Endothelial cell of umbilical vein (primary cell): ENCODE measurements at regions not wholly inside any gene's neighbourhood (a gene's known extent, or its start where the extent isn't known, plus 50 kb on each side); places are given as distances from the start of the nearest gene placed in this dataset.

ENCODE experiments used
- BruUV-seq: library from RNA; stranded (reverse); fragments of 400-500 nt; replicated peaks from 2 replicates; lab custom pipeline; 2021; lab: Mats Ljungman, UMichigan
- CTCF ChIA-PET: fragments of 300-600, 350-600 bp; sonication (Branson Sonifier 250); formaldehyde crosslinking; loops from one replicate; lab custom pipeline; 2021; ENCODE audit warnings: antibody characterized with exemption, inconsistent platforms; lab: Charles Lee
- POLR2A ChIA-PET: fragments of 300-600, 350-600 bp; sonication (Branson Sonifier 250); formaldehyde crosslinking; loops from one replicate; lab custom pipeline; 2021; ENCODE audit warnings: antibody characterized with exemption, inconsistent platforms; lab: Charles Lee
- DNase-seq: peaks from one replicate; pipeline ENCODE4 v3.0.0-alpha.2; 2011; ENCODE audit warnings: low read depth, low spot score
- FAIRE-seq: peaks from 2 replicates; lab custom pipeline; 2011; peaks lifted over from hg19 to GRCh38; lab: Jason Lieb, UNC
- H2AFZ ChIP-seq: 2 replicates; pipeline ENCODE4 v1.6.0; 2012; ENCODE audit warnings: low read depth, low read length, control low read depth, inconsistent platforms
- H3K27ac ChIP-seq: 2 replicates; pipeline ENCODE4 v1.5.1; 2011; ENCODE audit warnings: low read depth, mild to moderate bottlenecking, control low read depth, low read length, moderate library complexity; ENCODE audit not compliant: insufficient read depth
- H3K27me3 ChIP-seq, 2 experiments: 2 replicates each; pipeline versions ENCODE4 v1.6.0 to v1.6.1; 2011; ENCODE audit warnings: low read length in 2 of 2, mixed read lengths in 1 of 2; ENCODE audit not compliant: control insufficient read depth in 2 of 2, insufficient read depth in 2 of 2
- H3K36me3 ChIP-seq, 2 experiments: 2 replicates in 1 of 2; 3 replicates in 1 of 2; pipeline ENCODE4 v1.5.1; 2011; ENCODE audit warnings: low read length in 2 of 2, mild to moderate bottlenecking in 1 of 2, moderate library complexity in 1 of 2; ENCODE audit not compliant: control insufficient read depth in 2 of 2, insufficient read depth in 2 of 2; ENCODE audit errors: extremely low read depth in 1 of 2
- H3K4me1 ChIP-seq: 3 replicates; pipeline ENCODE4 v1.5.1; 2011; ENCODE audit warnings: mild to moderate bottlenecking, low read length; ENCODE audit not compliant: control insufficient read depth, insufficient read depth; ENCODE audit errors: extremely low read depth
- H3K4me2 ChIP-seq: 2 replicates; pipeline ENCODE4 v1.6.1; 2011; ENCODE audit warnings: low read length, control low read depth, mixed read lengths; ENCODE audit not compliant: insufficient read depth
- H3K4me3 ChIP-seq, 3 experiments: fragments of 200-600 bp in 1 of 3; sonication (generic), shearing (Covaris generic) in 1 of 3; replicated peaks in 1 of 3; 2 replicates each; pipeline ENCODE4 v1.5.1; 2011 to 2016; ENCODE audit warnings: control low read depth in 3 of 3, low read length in 3 of 3, mild to moderate bottlenecking in 2 of 3, inconsistent platforms in 1 of 3, low read depth in 1 of 3, moderate library complexity in 1 of 3; ENCODE audit not compliant: insufficient read depth in 1 of 3
- H3K79me2 ChIP-seq: 2 replicates; pipeline ENCODE4 v1.6.0; 2012; ENCODE audit warnings: low read length, inconsistent platforms; ENCODE audit not compliant: control insufficient read depth, insufficient read depth
- H3K9ac ChIP-seq: replicated peaks from 2 replicates; pipeline ENCODE3; 2011; ENCODE audit warnings: low read length, control low read depth; ENCODE audit not compliant: insufficient read depth; ENCODE audit errors: extremely low read depth
- H3K9me1 ChIP-seq: replicated peaks from 3 replicates; pipeline ENCODE4 v1.6.0; 2011; ENCODE audit warnings: mild to moderate bottlenecking, low read length; ENCODE audit not compliant: control insufficient read depth, insufficient read depth; ENCODE audit errors: extremely low read depth
- H3K9me3 ChIP-seq: replicated peaks from 2 replicates; pipeline ENCODE4 v1.5.1; 2012; ENCODE audit warnings: low read length, inconsistent platforms; ENCODE audit not compliant: control insufficient read depth, insufficient read depth
- H4K20me1 ChIP-seq: replicated peaks from 2 replicates; pipeline ENCODE3; 2011; ENCODE audit warnings: mild to moderate bottlenecking, low read length; ENCODE audit not compliant: control insufficient read depth, insufficient read depth; ENCODE audit errors: extremely low read depth
- EZH2 ChIP-seq: IDR thresholded peaks from 2 replicates; pipeline ENCODE4 v1.6.1; 2012; ENCODE audit warnings: borderline replicate concordance, low read depth, mild to moderate bottlenecking, moderate library complexity, low read length, inconsistent platforms; ENCODE audit not compliant: severe bottlenecking
- FOS ChIP-seq: IDR thresholded peaks from 2 replicates; pipeline ENCODE4 v1.6.1; 2011; ENCODE audit warnings: mild to moderate bottlenecking, low read length, moderate library complexity, borderline replicate concordance; ENCODE audit not compliant: insufficient read depth
- GATA2 ChIP-seq: IDR thresholded peaks from 2 replicates; pipeline ENCODE4 v1.7.0; 2011; ENCODE audit warnings: low read depth, mild to moderate bottlenecking, moderate library complexity, mixed read lengths, low read length; ENCODE audit not compliant: insufficient read length, insufficient read depth
- JUN ChIP-seq: IDR thresholded peaks from 2 replicates; pipeline ENCODE4 v1.6.1; 2011; ENCODE audit warnings: borderline replicate concordance, low read depth; ENCODE audit not compliant: insufficient read length, insufficient read depth
- MYC ChIP-seq: IDR thresholded peaks from one replicate; pipeline ENCODE4 v1.6.1; 2011; ENCODE audit warnings: mild to moderate bottlenecking, low read depth, low read length
- POLR2A ChIP-seq: IDR thresholded peaks from 2 replicates; pipeline ENCODE4 v1.6.1; 2012; ENCODE audit warnings: low read depth, mild to moderate bottlenecking, control low read depth, low read length
- POLR2AphosphoS5 ChIP-seq: IDR thresholded peaks from 2 replicates; pipeline ENCODE4 v1.6.1; 2012; ENCODE audit warnings: low read depth, mild to moderate bottlenecking, control low read depth, low read length, moderate library complexity; ENCODE audit not compliant: insufficient read depth
- dilution Hi-C: fragments of 300-500 bp; cut with MboI; formaldehyde crosslinking; loops from one replicate; pipeline ENCODE4 v1.15.0; 2019; ENCODE audit warnings: low sequenced_read_pairs; ENCODE audit not compliant: extremely low pct_ligation_motif_present
- intact Hi-C: fragments of 100-400 bp; cut with micrococcal nuclease; formaldehyde crosslinking; loops from one replicate; pipeline ENCODE4 v1.10.0; 2022
- TF ChIP-seq, protein P1 (sequence below), 2 donors: IDR thresholded peaks; 1 replicate in 1 of 2; 2 replicates in 1 of 2; pipeline ENCODE4 v1.5.1; 2011; ENCODE audit warnings: low read length in 2 of 2, mild to moderate bottlenecking in 2 of 2, moderate library complexity in 2 of 2, control low read depth in 1 of 2, inconsistent platforms in 1 of 2, low read depth in 1 of 2; ENCODE audit not compliant: insufficient read depth in 1 of 2; ENCODE audit errors: extremely low read depth in 1 of 2
- TF ChIP-seq, protein P2 (sequence below): IDR thresholded peaks from 2 replicates; pipeline ENCODE4 v1.6.1; 2011; ENCODE audit not compliant: insufficient read depth, insufficient read length

DNA sequence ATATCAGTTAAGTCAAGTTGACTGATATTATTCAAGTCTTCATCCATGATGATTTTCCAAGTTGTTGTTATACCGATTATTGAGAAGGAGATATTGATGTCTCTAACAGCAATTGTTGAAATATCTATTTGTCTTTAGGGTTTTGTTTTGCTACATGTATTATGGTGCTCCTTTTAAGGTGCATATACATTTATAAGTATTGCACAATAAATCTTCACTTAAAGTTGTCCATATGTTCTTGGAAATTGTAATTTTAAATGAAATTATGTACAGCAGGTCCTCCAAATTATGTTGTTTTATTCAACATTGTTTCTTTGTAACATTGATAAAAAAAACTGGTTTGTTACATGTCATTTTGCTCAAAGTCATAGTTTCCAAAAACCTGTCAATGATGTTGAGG lies 650.7 kb upstream of the CITED2 start:
- Histone ChIP-seq H3K4me1 (no peaks in the 10 kb centered on the region), H3K36me3 (no peaks in the 10 kb centered on the region), H3K9ac (no peak overlapping the region), H4K20me1 (no peaks in the 10 kb centered on the region), H3K4me3 (no peak overlapping the region), H3K27me3 (no peaks in the 10 kb centered on the region), H3K79me2 (no peaks in the 10 kb centered on the region), H2AFZ (no peak overlapping the region), H3K9me3 (peaks cover 1% of the 10 kb centered on the region), H3K4me2 (no peak overlapping the region), H3K27ac (no peak overlapping the region), H3K9me1 (no peaks in the 10 kb centered on the region)
- FAIRE-seq = no peak
- dilution Hi-C loops = no loop called here
- ChIA-PET POLR2A (no interaction called here), CTCF (no interaction called here)
- DNase-seq = no peak
- TF ChIP-seq POLR2A (no peak), JUN (no peak), POLR2AphosphoS5 (no peak)
- TF ChIP-seq, protein P1, sequence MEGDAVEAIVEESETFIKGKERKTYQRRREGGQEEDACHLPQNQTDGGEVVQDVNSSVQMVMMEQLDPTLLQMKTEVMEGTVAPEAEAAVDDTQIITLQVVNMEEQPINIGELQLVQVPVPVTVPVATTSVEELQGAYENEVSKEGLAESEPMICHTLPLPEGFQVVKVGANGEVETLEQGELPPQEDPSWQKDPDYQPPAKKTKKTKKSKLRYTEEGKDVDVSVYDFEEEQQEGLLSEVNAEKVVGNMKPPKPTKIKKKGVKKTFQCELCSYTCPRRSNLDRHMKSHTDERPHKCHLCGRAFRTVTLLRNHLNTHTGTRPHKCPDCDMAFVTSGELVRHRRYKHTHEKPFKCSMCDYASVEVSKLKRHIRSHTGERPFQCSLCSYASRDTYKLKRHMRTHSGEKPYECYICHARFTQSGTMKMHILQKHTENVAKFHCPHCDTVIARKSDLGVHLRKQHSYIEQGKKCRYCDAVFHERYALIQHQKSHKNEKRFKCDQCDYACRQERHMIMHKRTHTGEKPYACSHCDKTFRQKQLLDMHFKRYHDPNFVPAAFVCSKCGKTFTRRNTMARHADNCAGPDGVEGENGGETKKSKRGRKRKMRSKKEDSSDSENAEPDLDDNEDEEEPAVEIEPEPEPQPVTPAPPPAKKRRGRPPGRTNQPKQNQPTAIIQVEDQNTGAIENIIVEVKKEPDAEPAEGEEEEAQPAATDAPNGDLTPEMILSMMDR (IDR thresholded peaks at IDR 0.05; ENCODE audit: extremely low read depth in 1 of 2, insufficient read depth in 1 of 2, low read depth in 1 of 2, low read length in 2 of 2) = no peak
- intact Hi-C loops = no loop called here
- BruUV-seq = no TSS peak

DNA sequence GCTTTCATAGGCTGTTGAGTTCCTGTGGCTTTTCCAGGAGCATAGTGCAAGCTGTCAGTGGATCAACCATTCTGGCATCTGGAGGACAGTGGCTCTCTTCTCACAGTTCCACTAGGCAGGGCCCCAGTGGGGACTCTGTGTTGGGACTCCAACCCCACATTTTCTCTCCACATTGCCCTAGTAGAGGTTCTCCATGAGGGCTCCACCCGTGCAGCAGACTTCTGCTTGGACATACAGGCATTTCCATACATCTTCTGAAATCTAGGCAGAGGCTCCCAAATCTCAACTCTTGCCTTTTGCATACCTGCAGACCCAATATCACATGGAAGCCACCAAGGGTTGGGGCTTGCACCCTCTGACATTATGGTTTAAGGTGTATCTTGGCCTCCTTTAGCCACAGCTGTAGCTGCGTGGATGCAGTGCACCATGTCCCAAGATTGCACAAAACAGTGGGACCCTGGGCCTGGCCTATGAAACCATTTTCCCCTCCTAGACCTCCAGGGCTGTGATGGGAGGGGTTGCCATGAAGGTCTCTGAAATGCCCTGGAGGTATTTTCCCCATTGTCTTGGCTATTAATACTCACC lies 645.9 kb upstream of the CITED2 start:
- H3K27me3 ChIP-seq = no peaks in the 10 kb centered on the region
- H3K27ac ChIP-seq = no peak overlapping the region
- no TSS peak for BruUV-seq
- no peaks in the 10 kb centered on the region for H3K36me3 ChIP-seq
- DNase-seq (no peak), FAIRE-seq (no peak)
- H3K4me3 ChIP-seq = no peak overlapping the region
- TF ChIP-seq, protein P2, sequence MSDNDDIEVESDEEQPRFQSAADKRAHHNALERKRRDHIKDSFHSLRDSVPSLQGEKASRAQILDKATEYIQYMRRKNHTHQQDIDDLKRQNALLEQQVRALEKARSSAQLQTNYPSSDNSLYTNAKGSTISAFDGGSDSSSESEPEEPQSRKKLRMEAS = no peak
- TF ChIP-seq EZH2 (no peak), POLR2AphosphoS5 (no peak), POLR2A (no peak), FOS (no peak), MYC (no peak), JUN (no peak), GATA2 (no peak)
- TF ChIP-seq, protein P1 (IDR thresholded peaks at IDR 0.05; ENCODE audit: extremely low read depth in 1 of 2, insufficient read depth in 1 of 2, low read depth in 1 of 2, low read length in 2 of 2) = no peak
- dilution Hi-C loops (no loop called here), intact Hi-C loops (no loop called here)
- no peaks in the 10 kb centered on the region for H3K79me2 ChIP-seq
- ChIA-PET CTCF (no interaction called here), POLR2A (no interaction called here)
- H3K4me1 ChIP-seq = no peaks in the 10 kb centered on the region
- H3K9ac ChIP-seq = no peak overlapping the region
- H3K4me2 ChIP-seq = no peak overlapping the region
- no peak overlapping the region for H2AFZ ChIP-seq
- no peaks in the 10 kb centered on the region for H4K20me1 ChIP-seq
- no peaks in the 10 kb centered on the region for H3K9me3 ChIP-seq
- H3K9me1 ChIP-seq = no peaks in the 10 kb centered on the region
